HepG2 (cell line): ENCODE measurements at regions not wholly inside any gene's neighbourhood (a gene's known extent, or its start where the extent isn't known, plus 50 kb on each side); places are given as distances from the start of the nearest gene placed in this dataset.
A peak's percentile ranks its signal among the peaks of the same experiment; 100 is the strongest.

Experiments used
- ATAC-seq: fragments of 200-7000 bp; cut with Tn5 transposase; 3 replicates; pipeline ENCODE4 v1.9.1; 2020; ENCODE audit warnings: mild to moderate bottlenecking, moderate library complexity
- BruUV-seq: library from RNA; stranded (reverse); fragments of 400-500 nt; replicated peaks from 2 replicates; lab custom pipeline; 2021; lab: Mats Ljungman, UMichigan
- CTCF ChIA-PET: fragments of 300-600 bp; formaldehyde crosslinking; extraction: SDS; loops from one replicate; lab custom pipeline; 2021; ENCODE audit warnings: low total read pairs, inconsistent platforms, low intra/inter-chr PET ratio; lab: Yijun Ruan, JAX
- POLR2A ChIA-PET: fragments of 350-600 bp; sonication (Branson Sonifier 250); formaldehyde crosslinking; loops from one replicate; lab custom pipeline; 2020; ENCODE audit warnings: antibody characterized with exemption, inconsistent platforms; lab: Yijun Ruan, JAX
- DNase-seq: peaks from one replicate; pipeline ENCODE4 v3.0.0-alpha.2; 2015; ENCODE audit warnings: low spot score
- FAIRE-seq: peaks from 3 replicates; lab custom pipeline; 2011; peaks lifted over from hg19 to GRCh38; lab: Jason Lieb, UNC
- H2AFZ ChIP-seq: one replicate; pipeline ENCODE4 v1.6.1; 2011; ENCODE audit warnings: low read length, inconsistent platforms
- H3K27ac ChIP-seq: fragments of 300-600 bp; 3 replicates; pipeline ENCODE4 v1.8.0; 2011; ENCODE audit warnings: mixed run types, mild to moderate bottlenecking, mixed read lengths, low read length, inconsistent platforms; ENCODE audit not compliant: insufficient read depth; ENCODE audit errors: extremely low read length
- H3K27me3 ChIP-seq, 2 experiments: fragments of 200-600 bp in 1 of 2; 2 replicates in 1 of 2; 3 replicates in 1 of 2; pipeline versions ENCODE4 v1.6.0 to v1.8.0; 2011; ENCODE audit warnings: low read length in 2 of 2, mild to moderate bottlenecking in 2 of 2, moderate library complexity in 2 of 2, inconsistent platforms in 1 of 2; ENCODE audit not compliant: insufficient read depth in 2 of 2, control insufficient read depth in 1 of 2
- H3K36me3 ChIP-seq, 2 experiments: fragments of 200-600 bp in 1 of 2; replicated peaks in 1 of 2; 2 replicates in 1 of 2; 3 replicates in 1 of 2; pipeline versions ENCODE4 v1.5.1 to v1.8.0; 2011; ENCODE audit warnings: low read length in 2 of 2, inconsistent platforms in 1 of 2; ENCODE audit not compliant: insufficient read depth in 2 of 2, control insufficient read depth in 1 of 2
- H3K4me1 ChIP-seq: 2 replicates; pipeline ENCODE4 v1.5.1; 2012; ENCODE audit warnings: low read length, inconsistent platforms; ENCODE audit not compliant: insufficient read depth
- H3K4me2 ChIP-seq: 2 replicates; pipeline ENCODE4 v1.6.0; 2011; ENCODE audit warnings: low read depth, low read length, inconsistent platforms
- H3K4me3 ChIP-seq, 3 experiments: fragments of 200-600 bp in 1 of 3; sonication (generic), shearing (Covaris generic) in 1 of 3; replicated peaks in 1 of 3; 2 replicates each; pipeline ENCODE4 v1.5.1; 2011 to 2016; ENCODE audit warnings: low read length in 3 of 3, inconsistent platforms in 2 of 3, low read depth in 2 of 3, mild to moderate bottlenecking in 2 of 3, control low read depth in 1 of 3, mixed read lengths in 1 of 3; ENCODE audit not compliant: insufficient read depth in 1 of 3
- H3K79me2 ChIP-seq: one replicate; pipeline ENCODE4 v1.6.1; 2011; ENCODE audit warnings: low read length, inconsistent platforms; ENCODE audit not compliant: insufficient read depth
- H3K9ac ChIP-seq: 2 replicates; pipeline ENCODE4 v1.6.0; 2011; ENCODE audit warnings: mild to moderate bottlenecking, low read depth, low read length, inconsistent platforms; ENCODE audit not compliant: insufficient read depth
- H3K9me3 ChIP-seq: 2 replicates; pipeline ENCODE4 v1.5.1; 2012; ENCODE audit warnings: mild to moderate bottlenecking, low read length
- H4K20me1 ChIP-seq: 2 replicates; pipeline ENCODE4 v1.6.0; 2011; ENCODE audit warnings: inconsistent platforms, mild to moderate bottlenecking, low read length, moderate library complexity; ENCODE audit not compliant: insufficient read depth
- HOXA9 ChIP-seq: sonication (generic); formaldehyde crosslinking; IDR thresholded peaks from 2 replicates; pipeline ENCODE4 v1.8.1; 2022; ENCODE audit warnings: missing genetic modification reagents, mild to moderate bottlenecking, moderate library complexity, borderline replicate concordance
- KLF15 ChIP-seq: sonication (generic); formaldehyde crosslinking; IDR thresholded peaks from 2 replicates; pipeline ENCODE4 v1.8.1; 2023; ENCODE audit warnings: borderline replicate concordance, mild to moderate bottlenecking, inconsistent platforms, missing genetic modification reagents, mixed read lengths
- MEIS1 ChIP-seq: sonication (generic); formaldehyde crosslinking; IDR thresholded peaks from 2 replicates; pipeline ENCODE4 v1.9.0; 2021; ENCODE audit warnings: mild to moderate bottlenecking, missing genetic modification reagents, moderate library complexity, borderline replicate concordance
- NFKBIZ ChIP-seq: IDR thresholded peaks from 2 replicates; pipeline ENCODE4 v1.6.1; 2018; ENCODE audit warnings: missing genetic modification reagents, missing compliant biosample characterization
- RARA ChIP-seq: IDR thresholded peaks from 2 replicates; pipeline ENCODE4 v1.6.1; 2016; ENCODE audit warnings: missing genetic modification reagents, missing compliant biosample characterization
- SP2 ChIP-seq: sonication (generic); formaldehyde crosslinking; IDR thresholded peaks from 2 replicates; pipeline ENCODE4 v1.5.1; 2020; ENCODE audit warnings: mild to moderate bottlenecking, missing genetic modification reagents
- SRY ChIP-seq: sonication (generic); formaldehyde crosslinking; IDR thresholded peaks from 2 replicates; pipeline ENCODE4 v1.8.0; 2022; ENCODE audit warnings: mild to moderate bottlenecking, missing genetic modification reagents
- ZBTB38 ChIP-seq: sonication (generic); formaldehyde crosslinking; IDR thresholded peaks from 2 replicates; pipeline ENCODE4 v1.5.1; 2020; ENCODE audit warnings: mild to moderate bottlenecking, missing genetic modification reagents
- ZNF124 ChIP-seq: sonication (generic); formaldehyde crosslinking; IDR thresholded peaks from 2 replicates; pipeline ENCODE4 v1.4.0; 2020; ENCODE audit warnings: missing genetic modification reagents
- ZNF160 ChIP-seq: sonication (generic); formaldehyde crosslinking; IDR thresholded peaks from 2 replicates; pipeline ENCODE4 v1.8.0; 2022; ENCODE audit warnings: mild to moderate bottlenecking, inconsistent platforms, missing genetic modification reagents
- ZNF660 ChIP-seq: sonication (generic); formaldehyde crosslinking; IDR thresholded peaks from 2 replicates; pipeline ENCODE4 v1.5.1; 2020; ENCODE audit warnings: mild to moderate bottlenecking, low read depth, missing genetic modification reagents, borderline replicate concordance
- ZNF841 ChIP-seq: sonication (generic); formaldehyde crosslinking; IDR thresholded peaks from 2 replicates; pipeline ENCODE4 v1.8.1; 2023; ENCODE audit warnings: missing genetic modification reagents, borderline replicate concordance
- WGBS: methylation state at CpG from one replicate; pipeline ENCODE4 v1.1.6; 2017; ENCODE audit warnings: low lambda C conversion rate; 5-methylcytosine and 5-hydroxymethylcytosine counted together
- in situ Hi-C: cut with HindIII; loops from 2 replicates; pipeline ENCODE4 v1.10.0; 2017; ENCODE audit warnings: low pct_unique_long_range_greater_than_20kb; ENCODE audit not compliant: extremely low pct_ligation_motif_present
- intact Hi-C: fragments of 100-400 bp; cut with micrococcal nuclease; formaldehyde crosslinking; loops from one replicate; pipeline ENCODE4 v1.10.0; 2022; ENCODE audit not compliant: unreplicated experiment
- TF ChIP-seq, protein P1 (sequence below), 2 experiments: fragments of 450-650 bp in 1 of 2; sonication (generic) in 1 of 2; formaldehyde crosslinking; IDR thresholded peaks; 2 replicates each; pipeline versions ENCODE4 v1.5.0 to v1.8.0; 2020 to 2022; ENCODE audit warnings: mild to moderate bottlenecking in 1 of 2, missing genetic modification reagents in 1 of 2
- TF ChIP-seq, protein P2 (sequence below): sonication (generic); formaldehyde crosslinking; IDR thresholded peaks from 2 replicates; pipeline ENCODE4 v1.5.0; 2020; ENCODE audit warnings: mild to moderate bottlenecking, missing genetic modification reagents

- peak overlapping the region; percentile 74 for H3K4me2 ChIP-seq
- DNase-seq: peak; percentile 84
- H3K27me3 ChIP-seq: no peaks in the 10 kb centered on the region
- H3K27ac ChIP-seq: peak overlapping the region; percentile 86
- H3K36me3 ChIP-seq: no peaks in the 10 kb centered on the region
- H3K9ac ChIP-seq: peak overlapping the region; percentile 64
- H3K4me3 ChIP-seq: peak overlapping the region; percentile 18 to 45 (median 40); a peak in 5 of 6 replicates
- peaks cover 68% of the 10 kb centered on the region for H3K4me1 ChIP-seq
- BruUV-seq: no TSS peak
- ATAC-seq: peak; percentile 100
- POLR2A ChIA-PET: interaction anchor here (0.6 to 1.8 kb wide), 13 partner anchors 9 to 150 kb away, joined by 3 to 28 read pairs (median 7); partner anchors contain the start of genes ARF6 and VCPKMT
- H3K9me3 ChIP-seq: no peaks in the 10 kb centered on the region
- CTCF ChIA-PET: no interaction called here
- peak; percentile 95 for FAIRE-seq
- intact Hi-C loops (loop anchor here (2.0 to 5.0 kb wide), 3 partner anchors 20 to 69 kb away; no protein-coding TSS in a partner anchor), in situ Hi-C loops (no loop called here)
- no peak overlapping the region for H2AFZ ChIP-seq
- no peaks in the 10 kb centered on the region for H3K79me2 ChIP-seq
- WGBS: 8% methylated on average over 3 of the region's 4 CpGs
- H4K20me1 ChIP-seq: no peaks in the 10 kb centered on the region
- TF ChIP-seq ZNF160 (CRISPR knock-in tag): no peak
- TF ChIP-seq MEIS1 (CRISPR knock-in tag): no peak
- no peak for TF ChIP-seq ZNF124 (CRISPR knock-in tag)
- no peak for TF ChIP-seq KLF15 (CRISPR knock-in tag)
- TF ChIP-seq, protein P1, sequence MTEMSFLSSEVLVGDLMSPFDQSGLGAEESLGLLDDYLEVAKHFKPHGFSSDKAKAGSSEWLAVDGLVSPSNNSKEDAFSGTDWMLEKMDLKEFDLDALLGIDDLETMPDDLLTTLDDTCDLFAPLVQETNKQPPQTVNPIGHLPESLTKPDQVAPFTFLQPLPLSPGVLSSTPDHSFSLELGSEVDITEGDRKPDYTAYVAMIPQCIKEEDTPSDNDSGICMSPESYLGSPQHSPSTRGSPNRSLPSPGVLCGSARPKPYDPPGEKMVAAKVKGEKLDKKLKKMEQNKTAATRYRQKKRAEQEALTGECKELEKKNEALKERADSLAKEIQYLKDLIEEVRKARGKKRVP (CRISPR knock-in tag; IDR thresholded peaks at IDR 0.05): no peak
- no peak for TF ChIP-seq SP2 (CRISPR knock-in tag)
- TF ChIP-seq NFKBIZ (CRISPR knock-in tag): no peak
- TF ChIP-seq HOXA9: no peak
- TF ChIP-seq ZNF660: no peak
- TF ChIP-seq, protein P2, sequence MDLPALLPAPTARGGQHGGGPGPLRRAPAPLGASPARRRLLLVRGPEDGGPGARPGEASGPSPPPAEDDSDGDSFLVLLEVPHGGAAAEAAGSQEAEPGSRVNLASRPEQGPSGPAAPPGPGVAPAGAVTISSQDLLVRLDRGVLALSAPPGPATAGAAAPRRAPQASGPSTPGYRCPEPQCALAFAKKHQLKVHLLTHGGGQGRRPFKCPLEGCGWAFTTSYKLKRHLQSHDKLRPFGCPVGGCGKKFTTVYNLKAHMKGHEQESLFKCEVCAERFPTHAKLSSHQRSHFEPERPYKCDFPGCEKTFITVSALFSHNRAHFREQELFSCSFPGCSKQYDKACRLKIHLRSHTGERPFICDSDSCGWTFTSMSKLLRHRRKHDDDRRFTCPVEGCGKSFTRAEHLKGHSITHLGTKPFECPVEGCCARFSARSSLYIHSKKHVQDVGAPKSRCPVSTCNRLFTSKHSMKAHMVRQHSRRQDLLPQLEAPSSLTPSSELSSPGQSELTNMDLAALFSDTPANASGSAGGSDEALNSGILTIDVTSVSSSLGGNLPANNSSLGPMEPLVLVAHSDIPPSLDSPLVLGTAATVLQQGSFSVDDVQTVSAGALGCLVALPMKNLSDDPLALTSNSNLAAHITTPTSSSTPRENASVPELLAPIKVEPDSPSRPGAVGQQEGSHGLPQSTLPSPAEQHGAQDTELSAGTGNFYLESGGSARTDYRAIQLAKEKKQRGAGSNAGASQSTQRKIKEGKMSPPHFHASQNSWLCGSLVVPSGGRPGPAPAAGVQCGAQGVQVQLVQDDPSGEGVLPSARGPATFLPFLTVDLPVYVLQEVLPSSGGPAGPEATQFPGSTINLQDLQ: no peak
- no peak for TF ChIP-seq SRY
- no peak for TF ChIP-seq ZNF841 (CRISPR knock-in tag)
- peak; percentile 53 for TF ChIP-seq RARA (CRISPR knock-in tag)
- TF ChIP-seq ZBTB38 (CRISPR knock-in tag): no peak
Observed at GRCh38 chr14:49966304-49966809, 73.5 kb downstream of the ARF6 start.
